Stimulated activated CD4-positive, alpha-beta T cell treated with anti-CD3 and anti-CD28 coated beads, Interleukin-2, amount 100 ng/mL, for 24 hours (primary cell): ENCODE measurements at regions not wholly inside any gene's neighbourhood (a gene's known extent, or its start where the extent isn't known, plus 50 kb on each side); places are given as distances from the start of the nearest gene placed in this dataset.

Experiments
- DNase-seq, 2 donors: peaks; one replicate each; pipeline ENCODE4 v3.0.0-alpha.2; 2020

GRCh38 chr22:49600891-49601431, 226.7 kb downstream of the BRD1 start:
- no peak for DNase-seq

DNA sequence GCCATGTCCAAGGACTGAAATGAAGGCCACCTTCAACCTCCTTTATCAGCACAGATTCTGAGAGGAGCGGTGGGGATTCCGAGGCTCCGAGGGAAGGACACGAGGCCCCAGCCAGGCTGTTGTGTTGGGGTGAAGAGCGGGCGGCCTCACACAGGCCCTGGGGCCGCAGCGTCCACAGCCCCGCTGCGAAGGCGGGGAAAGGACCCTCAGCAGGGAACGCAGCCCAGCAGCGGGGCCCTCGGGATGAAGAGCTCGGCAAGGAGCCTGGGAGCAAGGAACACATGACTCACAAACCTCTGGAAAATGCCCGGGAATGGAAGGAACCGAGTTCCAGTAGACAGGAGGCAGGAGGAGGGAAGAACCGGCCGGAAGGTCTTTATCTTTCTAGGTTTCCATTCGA, 227.2 kb downstream of the BRD1 start:
- no peak for DNase-seq

GRCh38 chr22:49599691-49600455, 227.8 kb downstream of the BRD1 start:
- DNase-seq: no peak

- DNase-seq: no peak
Measured at GRCh38 chr22:49599039-49599438, 228.6 kb downstream of the BRD1 start.

DNA sequence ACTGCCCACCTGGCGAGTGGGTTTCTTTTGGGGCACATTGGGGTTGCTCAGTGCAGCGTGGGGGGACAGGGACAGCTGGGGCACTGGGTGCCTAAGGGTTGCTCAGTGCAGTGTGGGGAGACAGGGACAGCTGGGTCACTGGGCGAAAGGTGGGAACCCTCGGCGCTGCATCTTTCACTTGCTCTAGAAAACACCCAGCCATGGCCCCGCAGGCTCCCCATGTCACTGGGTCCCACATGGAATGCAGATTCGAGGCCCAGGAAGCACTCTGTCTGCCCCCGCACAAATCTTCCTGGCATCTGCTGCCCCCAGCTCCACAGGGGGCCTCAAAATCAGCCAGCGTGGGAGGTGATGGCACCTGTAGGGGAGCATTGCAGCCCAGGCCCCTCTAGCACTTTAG, 229.3 kb downstream of the BRD1 start:
- DNase-seq: no peak

- no peak for DNase-seq
Measured at GRCh38 chr22:49597428-49598039, 230.1 kb downstream of the BRD1 start.

DNA sequence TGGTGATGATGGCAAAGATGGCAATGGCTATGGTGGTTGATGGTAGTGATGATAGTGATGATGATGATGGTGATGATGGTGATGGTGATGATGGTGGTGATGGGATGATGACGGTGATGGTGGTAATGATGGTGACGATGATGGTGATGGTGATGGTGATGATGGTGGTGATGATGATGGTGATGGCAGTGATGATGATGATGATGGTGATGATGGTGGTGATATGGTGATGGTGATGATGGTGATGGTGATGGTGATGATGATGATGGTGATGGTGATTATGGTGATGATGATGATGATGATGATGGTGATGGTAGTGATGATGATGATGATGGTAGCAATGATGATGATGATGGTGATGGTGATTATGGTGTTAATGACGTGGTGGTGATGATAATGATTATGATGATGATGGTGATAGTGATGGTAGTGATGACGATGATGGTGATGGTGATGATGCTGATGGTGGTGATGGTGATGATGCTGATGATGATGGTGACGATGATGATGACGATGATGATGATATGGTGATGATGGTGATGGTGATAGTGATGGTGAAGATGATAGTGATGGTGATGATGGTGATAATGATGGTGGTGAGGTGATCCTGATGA, 232.1 kb downstream of the BRD1 start:
- DNase-seq: no peak

GRCh38 chr22:49594078-49594477, 233.6 kb downstream of the BRD1 start:
- DNase-seq: no peak

GRCh38 chr22:49593509-49593908, 234.2 kb downstream of the BRD1 start:
- DNase-seq: no peak

GRCh38 chr22:49592780-49593501, 234.7 kb downstream of the BRD1 start:
- no peak for DNase-seq

GRCh38 chr22:49590851-49591445, 236.7 kb downstream of the BRD1 start:
- DNase-seq: no peak

GRCh38 chr22:49590381-49590780, 237.3 kb downstream of the BRD1 start:
- no peak for DNase-seq

DNA sequence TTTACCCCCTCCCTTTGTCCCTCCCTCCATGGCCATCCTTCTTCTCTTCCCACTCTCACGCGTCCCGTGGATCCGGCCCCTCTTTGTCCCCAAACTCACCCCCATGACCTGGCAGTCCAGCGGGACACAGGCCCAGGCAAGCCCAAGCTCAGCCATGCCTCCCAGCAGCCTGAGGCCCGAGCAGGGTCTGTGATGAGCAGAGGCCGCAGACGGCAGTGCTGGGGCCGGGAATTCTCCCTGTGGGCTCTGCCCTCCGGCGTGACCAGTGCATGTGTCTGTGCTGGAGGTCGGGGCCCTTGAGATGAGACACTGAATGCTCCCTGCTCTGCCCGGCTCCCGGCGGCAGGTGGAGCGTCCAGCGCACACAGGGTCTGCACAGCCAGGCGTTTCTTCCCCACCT, 237.9 kb downstream of the BRD1 start:
- DNase-seq: no peak

- no peak for DNase-seq
Measured at GRCh38 chr22:49589301-49589700, 238.4 kb downstream of the BRD1 start.

DNA sequence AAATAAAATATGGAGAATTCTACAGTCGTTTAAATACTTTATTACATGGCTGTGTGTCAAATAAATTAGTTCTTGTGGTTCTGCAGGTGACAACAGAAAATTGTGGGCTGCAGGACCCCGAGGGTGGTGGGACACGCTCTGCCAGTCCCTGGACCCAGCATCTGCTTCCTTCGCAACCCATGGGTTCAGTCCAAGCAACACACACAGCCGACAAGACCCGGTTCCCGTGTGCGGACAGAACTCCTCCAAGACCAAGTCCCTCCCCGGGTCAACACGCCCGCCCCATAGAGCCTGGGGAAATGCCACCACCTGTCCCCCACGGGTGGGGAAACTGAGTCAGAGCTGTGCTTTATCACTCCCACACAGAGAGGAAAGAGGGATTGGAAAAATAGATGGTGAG, 238.9 kb downstream of the BRD1 start:
- DNase-seq: no peak

- no peak for DNase-seq
Measured at GRCh38 chr22:49587987-49588386, 239.7 kb downstream of the BRD1 start.

DNA sequence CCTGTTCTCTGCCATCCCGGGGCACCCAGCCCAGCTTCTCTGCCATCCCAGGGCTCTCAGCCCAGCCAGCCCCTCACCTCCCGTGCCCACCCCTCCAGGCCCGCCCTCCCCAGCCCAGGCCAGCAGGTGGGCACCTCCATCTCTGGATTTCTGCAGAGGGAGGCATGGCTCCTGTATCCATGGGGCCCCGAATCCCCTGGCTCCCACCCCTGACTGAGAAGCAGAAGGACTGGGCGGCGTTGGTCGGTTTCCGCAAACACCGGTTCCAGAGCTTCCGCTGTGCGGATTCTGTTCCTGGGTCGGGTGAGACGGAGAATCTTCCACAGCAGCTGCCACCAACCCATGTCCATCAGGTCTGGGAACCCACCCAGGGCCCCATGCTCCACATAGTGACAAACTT, 240.3 kb downstream of the BRD1 start:
- DNase-seq: no peak

GRCh38 chr22:49586873-49587272, 240.8 kb downstream of the BRD1 start:
- no peak for DNase-seq

DNA sequence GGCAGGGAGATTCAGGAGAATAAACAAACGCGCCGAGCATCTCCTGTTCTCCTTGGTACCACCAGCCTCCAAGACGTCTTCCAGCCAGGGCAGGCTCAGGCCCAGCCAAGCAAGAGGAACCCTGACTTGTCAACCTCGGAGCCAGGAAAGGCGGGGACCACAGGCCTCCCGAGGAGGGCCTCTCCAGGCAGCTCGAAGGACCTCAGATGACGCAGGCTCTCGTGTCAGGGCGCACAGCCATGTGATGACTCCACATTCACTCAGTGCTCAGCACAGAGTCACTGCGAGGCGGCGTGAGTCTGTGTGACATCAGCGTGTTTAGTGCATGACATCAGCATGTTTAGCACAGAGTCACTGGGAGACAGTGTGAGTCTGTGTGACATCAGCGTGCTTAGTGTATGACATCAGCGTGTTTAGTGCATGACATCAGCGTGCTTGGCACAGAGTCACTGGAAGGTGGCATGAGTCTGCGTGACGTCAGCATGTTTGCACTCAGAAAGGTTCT, 241.4 kb downstream of the BRD1 start:
- DNase-seq: no peak

GRCh38 chr22:49585461-49586243, 242.0 kb downstream of the BRD1 start:
- no peak for DNase-seq

GRCh38 chr22:49583886-49584505, 243.7 kb downstream of the BRD1 start:
- DNase-seq: no peak
